HG03060 (cell line): ENCODE measurements at regions not wholly inside any gene's neighbourhood (a gene's known extent, or its start where the extent isn't known, plus 50 kb on each side); places are given as distances from the start of the nearest gene placed in this dataset.
"Not testable (repeated sequence)": the region's sequence is repeated elsewhere in the genome, so short reads cannot be mapped to it uniquely, and the experiment has no call there.

Experiments
- ATAC-seq: cut with Tn5 transposase; IDR thresholded peaks from one replicate; pipeline ENCODE4 v1.9.1; 2021; ENCODE audit warnings: low read depth, moderate number of reproducible peaks; ENCODE audit not compliant: unreplicated experiment

DNA sequence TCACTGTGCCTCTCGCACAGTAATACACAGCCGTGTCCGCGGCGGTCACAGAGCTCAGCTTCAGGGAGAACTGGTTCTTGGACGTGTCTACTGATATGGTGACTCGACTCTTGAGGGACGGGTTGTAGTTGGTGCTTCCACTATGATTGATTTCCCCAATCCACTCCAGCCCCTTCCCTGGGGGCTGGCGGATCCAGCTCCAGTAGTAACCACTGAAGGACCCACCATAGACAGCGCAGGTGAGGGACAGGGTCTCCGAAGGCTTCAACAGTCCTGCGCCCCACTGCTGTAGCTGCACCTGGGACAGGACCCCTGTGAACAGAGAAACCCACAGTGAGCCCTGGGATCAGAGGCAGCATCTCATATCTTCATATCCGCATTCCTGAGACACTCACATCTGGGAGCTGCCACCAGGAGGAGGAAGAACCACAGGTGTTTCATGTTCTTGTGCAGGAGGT lies 847.3 kb downstream of the TMEM121 start:
- not testable (repeated sequence) for ATAC-seq

DNA sequence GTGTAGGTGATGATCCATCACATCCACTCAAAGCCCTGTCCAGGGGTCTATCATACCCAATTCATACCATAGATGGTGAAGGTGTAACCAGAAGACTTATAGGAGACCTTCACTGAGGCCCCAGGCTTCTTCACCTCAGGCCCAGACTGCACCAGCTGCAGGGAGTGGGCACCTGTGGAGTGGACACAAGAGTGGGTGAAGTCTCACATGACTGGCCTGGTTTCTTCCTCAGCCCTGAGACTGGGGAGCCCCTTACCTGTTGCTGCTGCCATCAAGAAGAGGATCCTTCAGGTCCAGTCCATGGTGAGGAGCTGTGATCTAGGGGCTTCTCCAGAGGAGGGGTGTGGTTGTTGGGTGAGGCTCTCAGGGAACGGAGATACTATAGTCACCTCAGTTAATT lies 851.0 kb downstream of the TMEM121 start:
- no peak for ATAC-seq

DNA sequence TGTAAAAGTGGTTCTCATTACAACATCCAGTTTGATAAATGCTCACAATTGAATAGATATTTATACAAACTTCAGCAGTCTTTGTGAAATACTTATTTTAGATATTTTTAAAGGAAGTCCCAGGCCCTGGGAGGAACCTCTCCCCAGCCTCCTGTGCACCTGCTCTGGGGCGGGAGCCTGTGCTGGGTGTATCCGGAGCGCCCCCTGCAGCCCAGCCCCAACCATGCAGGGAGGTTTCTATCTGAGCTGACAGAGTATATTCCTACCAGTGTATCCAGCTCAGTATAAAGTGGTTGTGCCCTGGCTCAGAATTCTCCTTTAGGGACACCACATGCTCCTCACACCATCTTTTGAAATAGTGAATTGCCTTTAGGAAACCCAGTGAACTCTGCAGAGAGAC lies 851.8 kb downstream of the TMEM121 start:
- no peak for ATAC-seq

DNA sequence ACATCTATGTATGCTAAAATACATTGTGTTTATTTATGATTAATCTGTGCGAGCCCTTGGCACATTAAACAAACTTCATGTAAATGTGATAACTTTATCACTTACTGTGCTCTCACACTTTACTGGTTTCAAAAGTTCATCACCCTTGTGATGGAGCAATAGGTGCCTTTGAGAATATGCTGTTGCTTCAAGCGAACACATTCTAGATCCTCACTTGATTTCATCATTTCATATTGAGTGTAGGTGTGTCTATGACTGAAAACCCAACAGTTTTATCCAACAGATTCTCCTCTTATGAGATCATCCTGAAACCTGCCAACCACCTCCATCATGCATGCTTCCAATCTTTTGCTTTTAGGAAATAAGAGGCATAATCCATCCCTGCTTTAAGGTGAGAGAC lies 854.4 kb downstream of the TMEM121 start:
- no peak for ATAC-seq

DNA sequence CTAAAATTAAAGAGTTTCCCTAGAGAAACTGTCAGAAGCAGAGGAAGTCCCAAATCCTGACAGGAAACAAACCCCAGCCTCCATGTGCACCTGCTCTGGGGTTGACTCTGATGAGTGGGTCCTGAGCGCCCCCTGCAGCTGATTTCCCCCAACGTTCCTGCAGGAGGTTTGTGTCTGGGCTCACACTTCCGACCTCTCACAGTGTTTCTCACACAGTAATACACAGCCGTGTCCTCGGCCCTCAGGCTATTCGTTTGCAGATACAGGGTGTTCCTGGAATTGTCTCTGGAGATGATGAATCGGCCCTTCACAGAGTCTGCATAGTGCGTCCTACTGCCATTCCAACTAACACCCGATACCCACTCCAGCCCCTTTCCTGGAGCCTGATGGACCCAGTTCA lies 862.8 kb downstream of the TMEM121 start:
- ATAC-seq = not testable (repeated sequence)

DNA sequence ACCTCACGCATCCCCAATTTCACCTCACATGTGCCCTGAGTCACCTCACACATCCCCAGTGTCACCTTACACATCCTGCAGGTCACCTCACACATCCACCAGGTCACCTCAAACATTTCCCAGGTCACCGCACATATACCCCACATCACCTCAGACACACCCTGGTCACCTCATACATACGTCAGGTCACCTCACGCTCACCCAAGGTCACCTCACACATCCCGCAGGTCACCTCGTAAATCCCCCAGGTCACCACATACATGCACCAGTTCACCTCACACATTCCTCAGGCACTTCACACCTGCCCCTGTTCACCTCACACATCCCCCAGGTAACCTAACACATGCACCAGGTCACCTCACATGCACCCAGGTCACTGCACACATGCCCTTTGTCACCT lies 864.0 kb downstream of the TMEM121 start:
- ATAC-seq = no peak

DNA sequence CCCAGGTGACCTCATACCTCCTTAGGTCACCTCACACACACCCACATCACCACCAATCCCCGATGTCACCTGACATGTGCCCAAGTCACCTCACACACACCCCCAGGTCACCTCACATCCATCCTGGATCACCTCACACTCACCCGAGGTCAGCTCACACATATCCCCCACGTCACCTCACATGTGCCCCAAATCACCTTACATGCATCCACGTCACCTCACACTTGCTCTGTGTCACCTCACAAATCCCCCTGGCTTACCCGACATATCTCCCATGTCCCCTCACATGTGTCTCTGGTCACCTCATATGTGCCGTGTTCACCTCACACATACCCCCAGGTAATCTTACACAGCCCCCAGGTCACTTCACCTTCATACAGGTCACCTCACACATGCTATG lies 864.6 kb downstream of the TMEM121 start:
- no peak for ATAC-seq

DNA sequence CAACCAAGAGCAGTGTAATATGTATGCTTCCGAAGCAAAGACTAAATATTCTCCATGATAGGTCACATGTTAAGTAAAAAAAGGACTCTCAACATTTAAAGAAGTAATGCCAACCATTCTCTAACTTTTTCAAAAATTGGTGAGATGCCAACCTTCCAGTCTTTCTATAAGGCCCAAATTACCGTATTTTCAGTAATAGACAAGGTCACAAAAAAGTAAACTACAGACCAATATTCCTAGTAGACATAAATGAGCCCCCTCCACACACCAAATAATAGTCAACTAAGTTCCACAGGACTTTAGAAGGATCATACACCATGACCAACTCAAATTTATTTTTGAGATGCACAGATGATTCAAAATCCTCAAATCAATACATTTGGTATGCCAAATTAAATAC lies 867.4 kb downstream of the TMEM121 start:
- ATAC-seq = no peak

DNA sequence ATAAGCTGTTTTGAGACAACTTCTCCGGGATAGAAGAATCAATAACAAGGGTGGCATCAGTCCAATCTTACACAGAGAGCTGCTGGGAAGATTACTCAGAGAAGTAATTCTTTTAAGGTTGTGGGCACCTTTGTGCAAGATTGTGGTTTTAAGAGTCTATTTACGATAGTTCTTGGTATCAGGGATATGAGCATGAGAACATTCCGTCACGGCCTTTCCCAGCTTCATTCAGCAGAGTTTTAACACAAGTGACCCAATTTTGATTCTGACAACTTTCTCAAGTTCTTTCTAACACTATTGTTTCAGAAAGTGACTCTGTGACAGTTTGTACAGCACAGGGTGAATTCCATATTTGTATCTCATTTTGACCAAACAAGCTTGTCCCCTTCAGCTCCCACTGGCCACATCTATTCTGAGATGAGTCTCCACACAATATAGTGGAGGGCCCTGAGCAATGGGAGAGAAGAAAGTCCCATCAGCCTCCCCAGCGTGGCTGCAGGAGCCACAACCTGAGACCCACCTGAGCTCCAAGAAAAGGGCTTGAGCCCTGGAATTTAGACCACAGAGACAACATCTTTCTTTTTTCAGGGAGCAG lies 869.2 kb downstream of the TMEM121 start:
- no peak for ATAC-seq

DNA sequence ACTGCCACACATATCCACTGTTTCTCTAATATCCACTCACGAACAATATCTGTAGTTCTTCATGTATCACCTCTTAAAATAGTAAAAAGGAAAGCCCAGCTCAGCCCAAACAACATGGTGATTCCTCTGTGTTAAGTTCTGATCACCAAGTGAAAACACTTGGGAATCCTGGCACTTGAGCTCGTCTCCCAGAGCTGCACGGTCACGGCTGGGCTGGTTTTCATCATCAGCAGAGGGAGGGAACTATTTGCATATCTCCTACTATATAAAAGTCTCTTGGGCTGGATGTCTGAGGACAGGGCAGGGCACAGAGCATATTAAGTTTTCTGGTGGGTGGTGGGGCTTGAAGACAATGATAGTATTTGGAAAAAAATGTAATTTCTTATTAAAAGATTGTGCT lies 870.6 kb downstream of the TMEM121 start:
- ATAC-seq = no peak

DNA sequence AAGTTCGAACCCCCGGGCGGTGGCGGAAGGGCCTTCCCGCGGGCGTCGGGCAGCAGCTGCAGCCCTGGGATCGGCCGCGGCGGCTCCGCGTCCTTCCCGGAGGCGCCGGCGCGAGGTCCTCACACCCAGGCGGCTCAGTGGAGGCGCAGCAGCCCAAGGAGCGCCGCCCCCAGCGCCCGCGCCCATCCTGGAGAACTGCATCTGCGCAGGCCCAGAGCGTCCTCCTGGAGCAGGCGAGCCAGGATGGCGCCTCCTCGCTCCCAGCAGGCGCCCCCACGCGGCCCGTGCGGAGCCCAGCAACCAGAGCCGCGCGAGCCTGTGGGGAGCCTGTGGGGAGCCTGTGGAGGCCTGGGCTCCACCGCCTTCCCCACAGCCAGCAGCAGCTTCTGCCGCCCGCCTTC lies 872.5 kb downstream of the TMEM121 start:
- ATAC-seq = not testable (repeated sequence)

DNA sequence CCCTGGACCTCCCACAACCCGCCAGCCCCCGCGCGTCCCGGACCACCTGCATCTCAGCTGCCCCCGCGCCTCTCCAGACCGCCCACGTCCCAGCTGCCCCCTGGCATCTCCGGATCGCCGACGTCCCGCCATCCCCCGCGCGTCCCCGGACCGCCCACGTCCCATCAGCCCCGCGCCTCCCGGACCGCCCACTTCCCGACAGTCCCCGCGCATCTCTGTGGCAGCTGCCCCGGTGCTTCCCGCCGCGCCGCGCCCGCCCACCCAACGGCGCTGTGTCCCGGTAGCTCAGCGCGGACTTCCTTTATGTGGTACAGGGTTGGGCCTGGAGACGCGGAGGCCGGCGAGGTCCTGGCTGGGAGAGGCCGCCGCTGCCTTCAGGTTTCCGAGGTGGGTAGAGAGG lies 874.9 kb downstream of the TMEM121 start:
- not testable (repeated sequence) for ATAC-seq

DNA sequence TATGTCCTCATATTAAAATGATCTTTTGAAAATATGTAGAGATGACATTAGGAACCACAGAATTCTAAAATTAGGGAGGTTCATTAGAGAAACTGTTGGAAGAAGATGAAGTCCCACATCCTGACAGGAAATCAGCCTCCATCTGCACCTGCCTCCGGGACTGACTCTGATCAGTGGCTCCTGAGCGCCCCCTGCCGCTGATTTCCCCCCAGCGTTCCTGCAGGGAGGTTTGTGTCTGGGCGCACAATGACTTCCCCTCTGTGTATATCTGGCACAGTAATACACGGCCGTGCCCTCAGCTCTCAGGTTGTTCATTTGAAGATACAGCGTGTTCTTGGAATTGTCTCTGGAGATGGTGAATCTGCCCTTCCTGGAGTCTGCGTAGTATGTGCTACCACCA lies 883.8 kb downstream of the TMEM121 start:
- ATAC-seq = not testable (repeated sequence)

DNA sequence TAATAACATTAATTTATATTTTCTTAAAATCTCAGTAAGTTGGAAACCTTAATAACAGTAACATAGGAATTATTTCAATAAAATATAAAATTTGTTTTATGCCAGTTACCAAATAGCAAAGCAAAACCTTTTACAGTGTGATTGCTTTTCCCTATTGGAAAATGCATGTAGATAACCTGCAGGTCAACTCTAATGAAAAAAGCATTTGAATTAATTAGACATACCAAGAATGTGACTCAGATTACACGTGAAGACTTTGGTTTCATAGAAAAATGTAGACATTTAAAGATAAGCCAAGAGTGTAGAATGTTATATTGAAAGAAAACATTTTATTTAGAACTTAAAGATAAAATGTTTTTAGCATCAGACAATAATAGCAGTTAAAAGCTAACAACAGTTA lies 888.1 kb downstream of the TMEM121 start:
- ATAC-seq = no peak

DNA sequence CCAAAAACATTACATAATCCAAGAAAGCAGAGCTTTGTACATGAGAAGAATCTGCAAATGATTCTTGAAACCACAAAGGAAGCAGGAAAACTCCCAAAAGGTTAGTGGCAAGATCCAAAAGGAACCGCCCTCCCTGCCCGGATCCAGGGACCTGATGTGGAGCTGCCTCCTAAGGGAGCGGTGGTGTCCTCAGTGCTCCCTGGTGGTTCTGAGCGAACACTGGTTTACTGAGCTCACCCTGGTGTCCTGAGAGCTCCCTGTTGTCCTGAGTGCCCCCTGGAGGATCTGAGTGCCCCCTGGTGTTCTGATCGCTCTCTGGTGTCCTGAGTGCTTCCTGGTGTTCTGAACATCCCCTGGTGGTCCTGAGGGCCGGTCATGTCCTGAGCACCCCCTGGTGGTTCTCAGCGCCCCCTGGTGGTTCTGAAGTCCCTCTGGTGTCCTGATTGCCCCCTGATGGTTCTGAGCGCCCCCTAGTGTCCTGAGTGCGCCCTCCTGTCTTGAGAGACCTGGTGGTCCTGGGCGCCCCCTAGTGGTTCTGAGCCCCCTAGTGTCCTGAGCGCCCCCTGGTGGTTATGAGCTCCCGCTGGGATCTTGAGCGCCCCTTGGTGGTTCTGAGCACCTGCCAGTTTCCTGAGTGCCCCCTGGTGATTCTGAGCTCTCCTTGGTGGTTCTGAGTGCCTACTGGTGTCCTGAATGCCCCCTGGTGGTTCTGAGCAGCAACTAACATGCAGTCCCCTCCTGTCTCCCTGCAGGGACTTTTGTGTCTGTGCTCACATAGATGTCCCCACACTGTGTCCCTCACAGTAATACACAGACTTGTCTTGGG lies 891.1 kb downstream of the TMEM121 start:
- ATAC-seq = no peak

DNA sequence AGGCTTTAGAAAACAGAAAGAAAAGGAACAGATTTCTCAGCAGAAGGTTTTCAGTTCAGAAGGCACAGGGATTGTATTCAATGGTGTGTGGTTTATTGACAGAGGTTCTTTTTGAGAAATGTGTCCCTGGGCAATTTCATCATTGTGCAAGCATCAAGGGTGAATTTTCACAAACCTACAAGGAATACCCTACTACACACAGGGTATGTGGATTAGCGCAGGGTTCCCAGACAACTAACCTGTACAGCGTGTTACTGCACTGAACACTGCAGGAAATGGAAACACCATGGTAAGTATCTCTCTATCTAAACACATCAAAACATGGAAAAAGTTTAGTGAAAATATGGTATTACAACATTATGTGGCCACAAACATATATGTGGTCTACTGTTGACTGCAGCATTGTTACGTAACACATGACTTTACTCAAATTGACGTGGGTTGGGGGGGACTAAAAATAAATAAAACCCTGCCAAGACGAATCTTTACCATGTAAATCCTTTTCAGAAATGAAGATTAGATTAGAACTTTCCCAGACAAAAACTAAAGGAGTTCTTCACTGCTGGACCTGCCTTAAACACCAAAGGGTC lies 893.1 kb downstream of the TMEM121 start:
- no peak for ATAC-seq

DNA sequence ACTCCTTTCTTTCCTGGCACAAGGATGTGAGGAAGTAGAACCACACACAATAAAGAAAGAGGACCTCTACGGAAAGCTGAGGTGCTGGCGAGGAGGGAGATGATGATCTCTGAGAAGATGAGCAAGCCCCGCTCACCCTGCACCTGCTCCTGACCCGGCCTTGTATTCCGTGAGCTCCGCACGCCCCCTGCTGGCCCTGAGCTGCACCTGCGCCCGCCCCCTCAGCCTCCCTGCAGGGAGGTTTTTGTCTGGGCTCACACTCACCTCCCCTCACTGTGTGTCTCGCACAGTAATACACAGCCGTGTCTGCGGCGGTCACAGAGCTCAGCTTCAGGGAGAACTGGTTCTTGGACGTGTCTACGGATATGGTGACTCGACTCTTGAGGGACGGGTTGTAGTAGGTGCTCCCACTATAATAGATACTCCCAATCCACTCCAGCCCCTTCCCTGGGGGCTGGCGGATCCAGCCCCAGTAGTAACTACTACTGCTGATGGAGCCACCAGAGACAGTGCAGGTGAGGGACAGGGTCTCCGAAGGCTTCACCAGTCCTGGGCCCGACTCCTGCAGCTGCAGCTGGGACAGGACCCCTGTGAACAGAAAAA lies 895.1 kb downstream of the TMEM121 start:
- not testable (repeated sequence) for ATAC-seq

DNA sequence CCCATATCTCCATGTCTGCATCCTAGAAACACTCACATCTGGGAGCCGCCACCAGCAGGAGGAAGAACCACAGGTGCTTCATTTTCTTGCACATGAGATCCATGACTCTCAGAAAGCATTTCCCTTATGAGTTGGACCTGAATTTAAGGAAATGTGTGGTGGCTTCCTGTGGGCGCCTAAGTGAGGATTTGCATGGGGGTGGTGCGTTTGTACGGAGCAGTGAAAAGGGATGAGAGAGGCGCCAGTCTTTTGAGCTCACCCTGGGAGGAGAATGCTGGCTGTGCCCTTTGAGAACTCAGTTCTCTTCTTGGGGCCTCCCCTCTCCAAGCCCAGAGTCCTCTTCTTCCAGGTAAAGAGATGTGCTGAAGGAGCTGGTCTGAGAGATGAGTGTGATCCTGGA lies 895.7 kb downstream of the TMEM121 start:
- ATAC-seq = no peak

DNA sequence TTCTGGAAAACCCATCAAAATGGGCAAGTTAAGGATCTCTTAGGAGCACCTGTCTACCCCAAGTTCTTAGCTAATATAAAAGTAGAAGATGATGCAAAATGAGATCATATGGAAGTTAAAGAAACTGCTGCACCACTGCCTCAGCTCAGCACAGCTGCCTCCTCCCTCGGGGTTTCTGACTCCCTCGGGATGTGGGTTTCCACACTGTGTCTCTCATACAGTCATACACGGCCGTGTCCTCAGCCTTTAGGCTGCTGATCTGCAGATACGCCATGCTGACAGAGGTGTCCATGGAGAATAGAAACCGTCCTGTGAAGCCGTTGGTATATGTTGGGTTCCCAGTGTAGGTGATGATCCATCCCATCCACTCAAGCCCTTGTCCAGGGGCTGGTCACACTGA lies 898.8 kb downstream of the TMEM121 start:
- ATAC-seq = not testable (repeated sequence)

DNA sequence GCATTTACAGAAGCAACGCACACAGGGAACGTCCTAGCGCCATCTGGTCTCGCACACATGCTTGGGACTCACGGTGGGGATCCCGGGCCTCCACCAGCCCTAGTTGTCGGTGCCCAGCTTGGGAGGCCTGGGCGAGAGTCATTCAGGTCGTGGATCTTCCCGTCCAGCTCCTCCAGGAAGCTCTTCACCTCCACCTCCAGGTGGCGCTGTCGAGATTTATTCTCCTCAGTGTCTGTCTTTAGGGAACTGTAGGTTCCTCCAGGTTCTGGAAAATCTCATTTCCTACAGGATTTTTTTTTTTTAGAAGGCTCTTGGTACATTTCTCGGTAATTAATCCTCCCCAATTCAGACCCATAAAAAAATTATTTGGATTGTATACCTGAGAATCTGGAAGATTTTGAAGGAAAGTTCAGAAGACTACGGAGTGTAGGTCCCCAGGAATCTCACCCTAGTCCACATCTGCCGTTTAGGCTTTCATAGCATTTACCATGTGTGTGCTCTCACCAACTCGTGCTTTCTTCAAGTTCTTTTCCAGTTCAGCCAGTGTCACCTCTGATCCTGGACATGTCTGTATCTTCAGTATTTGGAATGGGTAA lies 910.0 kb downstream of the TMEM121 start:
- ATAC-seq = no peak

DNA sequence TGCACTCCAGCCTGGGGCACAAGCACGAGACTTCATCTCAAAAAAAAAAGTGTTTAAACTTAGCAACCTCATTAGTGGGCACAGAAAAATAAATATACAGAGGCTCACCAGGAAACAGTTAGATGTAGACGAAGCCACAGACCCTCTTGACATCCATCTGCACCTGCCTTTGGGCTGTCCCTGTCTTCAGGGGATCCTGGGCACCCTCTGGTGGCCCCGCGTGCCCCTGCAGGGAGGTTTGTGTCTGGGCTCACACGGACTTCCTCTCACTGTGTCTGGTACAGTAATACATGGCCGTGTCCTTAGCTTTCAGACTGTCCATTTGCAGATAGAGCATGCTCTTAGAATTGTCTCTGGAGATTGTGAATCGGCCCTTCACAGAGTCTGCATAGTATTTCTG lies 916.5 kb downstream of the TMEM121 start:
- no peak for ATAC-seq
